Transverse colon (tissue), 4 donors: ENCODE measurements at regions not wholly inside any gene's neighbourhood (a gene's known extent, or its start where the extent isn't known, plus 50 kb on each side); places are given as distances from the start of the nearest gene placed in this dataset.

Experiments
- DNase-seq: peaks from one replicate; pipeline ENCODE4 v3.0.0-alpha.2; 2019
- H3K27ac ChIP-seq, 4 donors: fragments of 200-600 bp; sonication (generic); 2 replicates each; pipeline ENCODE4 v1.5.1; 2016 to 2018; ENCODE audit warnings: inconsistent platforms in 4 of 4
- H3K27me3 ChIP-seq: fragments of 200-600 bp; sonication (generic); 2 replicates; pipeline ENCODE4 v1.5.1; 2017; ENCODE audit warnings: inconsistent platforms
- H3K36me3 ChIP-seq, 4 donors: fragments of 200-600 bp; sonication (generic); 2 replicates each; pipeline ENCODE4 v1.5.1; 2017 to 2019; ENCODE audit warnings: inconsistent platforms in 4 of 4
- H3K4me1 ChIP-seq, 4 donors: fragments of 200-600 bp; sonication (generic); 2 replicates each; pipeline ENCODE4 v1.5.1; 2017 to 2020; ENCODE audit warnings: inconsistent platforms in 4 of 4
- H3K4me3 ChIP-seq, 4 donors: fragments of 200-600 bp; sonication (generic); 1 replicate in 1 of 4; 2 replicates in 3 of 4; pipeline versions ENCODE4 v1.5.1 to v1.6.1; 2017 to 2019; ENCODE audit warnings: inconsistent platforms in 4 of 4
- H3K9me3 ChIP-seq, 2 donors: fragments of 200-600 bp; sonication (generic); 2 replicates each; pipeline ENCODE4 v1.5.1; 2017 to 2019; ENCODE audit warnings: inconsistent platforms in 2 of 2
- EP300 ChIP-seq: sonication (generic); formaldehyde crosslinking; IDR thresholded peaks from one replicate; pipeline ENCODE4 v1.6.1; 2017; ENCODE audit warnings: antibody characterized with exemption, low read depth
- POLR2A ChIP-seq: fragments of 450-650 bp; IDR thresholded peaks from one replicate; pipeline ENCODE4 v1.6.1; 2016; ENCODE audit warnings: antibody characterized with exemption, mild to moderate bottlenecking, moderate library complexity
- POLR2AphosphoS5 ChIP-seq, 3 donors: sonication (generic); formaldehyde crosslinking; IDR thresholded peaks; one replicate each; pipeline ENCODE4 v1.6.1; 2016; ENCODE audit warnings: antibody characterized with exemption in 3 of 3
- WGBS, 2 donors: methylation state at CpG; one replicate each; pipeline ENCODE4 v1.1.5; 2018; ENCODE audit warnings: low coverage in 1 of 2; 5-methylcytosine and 5-hydroxymethylcytosine counted together
- in situ Hi-C, 4 donors: fragments of 200-750 bp; cut with MboI; loops; one replicate each; pipeline versions ENCODE4 v1.15.0 to v1.15.1; 2017; ENCODE audit warnings: low sequenced_read_pairs in 3 of 4, low pct_ligation_motif_present in 1 of 4, low pct_unique_long_range_greater_than_20kb in 1 of 4
- intact Hi-C: fragments of 100-400 bp; cut with DNase I; formaldehyde crosslinking; loops from one replicate; pipeline ENCODE4 v1.15.1; 2023; ENCODE audit warnings: low total_unique reads
- TF ChIP-seq, protein P1 (sequence below), 5 experiments: fragments of 200-600 bp in 3 of 5; fragments of 450-650 bp in 2 of 5; sonication (generic) in 3 of 5; IDR thresholded peaks; 1 replicate in 2 of 5; 2 replicates in 3 of 5; pipeline ENCODE4 v1.5.1; 2016 to 2017; ENCODE audit warnings: antibody characterized with exemption in 5 of 5, inconsistent platforms in 3 of 5, mild to moderate bottlenecking in 2 of 5, moderate library complexity in 1 of 5

GRCh38 chr4:175373031-175373430, 439.0 kb downstream of the GPM6A start:
- intact Hi-C loops (no loop called here), in situ Hi-C loops (no loop called here)
- Histone ChIP-seq H3K4me1 (no peaks in the 10 kb centered on the region), H3K36me3 (no peaks in the 10 kb centered on the region), H3K27me3 (no peaks in the 10 kb centered on the region), H3K27ac (no peak overlapping the region), H3K9me3 (no peaks in the 10 kb centered on the region), H3K4me3 (no peak overlapping the region)
- DNase-seq = no peak
- TF ChIP-seq POLR2A (no peak), EP300 (no peak), POLR2AphosphoS5 (IDR thresholded peaks at IDR 0.05) (no peak)
- TF ChIP-seq, protein P1, sequence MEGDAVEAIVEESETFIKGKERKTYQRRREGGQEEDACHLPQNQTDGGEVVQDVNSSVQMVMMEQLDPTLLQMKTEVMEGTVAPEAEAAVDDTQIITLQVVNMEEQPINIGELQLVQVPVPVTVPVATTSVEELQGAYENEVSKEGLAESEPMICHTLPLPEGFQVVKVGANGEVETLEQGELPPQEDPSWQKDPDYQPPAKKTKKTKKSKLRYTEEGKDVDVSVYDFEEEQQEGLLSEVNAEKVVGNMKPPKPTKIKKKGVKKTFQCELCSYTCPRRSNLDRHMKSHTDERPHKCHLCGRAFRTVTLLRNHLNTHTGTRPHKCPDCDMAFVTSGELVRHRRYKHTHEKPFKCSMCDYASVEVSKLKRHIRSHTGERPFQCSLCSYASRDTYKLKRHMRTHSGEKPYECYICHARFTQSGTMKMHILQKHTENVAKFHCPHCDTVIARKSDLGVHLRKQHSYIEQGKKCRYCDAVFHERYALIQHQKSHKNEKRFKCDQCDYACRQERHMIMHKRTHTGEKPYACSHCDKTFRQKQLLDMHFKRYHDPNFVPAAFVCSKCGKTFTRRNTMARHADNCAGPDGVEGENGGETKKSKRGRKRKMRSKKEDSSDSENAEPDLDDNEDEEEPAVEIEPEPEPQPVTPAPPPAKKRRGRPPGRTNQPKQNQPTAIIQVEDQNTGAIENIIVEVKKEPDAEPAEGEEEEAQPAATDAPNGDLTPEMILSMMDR (IDR thresholded peaks at IDR 0.05) = no peak

- H3K27ac ChIP-seq = no peak overlapping the region
- no peak for DNase-seq
- in situ Hi-C loops = no loop called here
- no peaks in the 10 kb centered on the region for H3K9me3 ChIP-seq
- WGBS, 2 donors = 82 to 85% methylated on average over 3 of the region's 3 CpGs
- no peaks in the 10 kb centered on the region for H3K36me3 ChIP-seq
- no peaks in the 10 kb centered on the region for H3K4me1 ChIP-seq
- intact Hi-C loops = no loop called here
- H3K4me3 ChIP-seq = no peak overlapping the region
- TF ChIP-seq EP300 (no peak), POLR2AphosphoS5 (IDR thresholded peaks at IDR 0.05) (no peak), POLR2A (no peak)
- TF ChIP-seq, protein P1 (IDR thresholded peaks at IDR 0.05) = no peak
- H3K27me3 ChIP-seq = no peaks in the 10 kb centered on the region
These were observed 437.6 kb downstream of the GPM6A start for GRCh38 chr4:175374459-175374858.

DNA sequence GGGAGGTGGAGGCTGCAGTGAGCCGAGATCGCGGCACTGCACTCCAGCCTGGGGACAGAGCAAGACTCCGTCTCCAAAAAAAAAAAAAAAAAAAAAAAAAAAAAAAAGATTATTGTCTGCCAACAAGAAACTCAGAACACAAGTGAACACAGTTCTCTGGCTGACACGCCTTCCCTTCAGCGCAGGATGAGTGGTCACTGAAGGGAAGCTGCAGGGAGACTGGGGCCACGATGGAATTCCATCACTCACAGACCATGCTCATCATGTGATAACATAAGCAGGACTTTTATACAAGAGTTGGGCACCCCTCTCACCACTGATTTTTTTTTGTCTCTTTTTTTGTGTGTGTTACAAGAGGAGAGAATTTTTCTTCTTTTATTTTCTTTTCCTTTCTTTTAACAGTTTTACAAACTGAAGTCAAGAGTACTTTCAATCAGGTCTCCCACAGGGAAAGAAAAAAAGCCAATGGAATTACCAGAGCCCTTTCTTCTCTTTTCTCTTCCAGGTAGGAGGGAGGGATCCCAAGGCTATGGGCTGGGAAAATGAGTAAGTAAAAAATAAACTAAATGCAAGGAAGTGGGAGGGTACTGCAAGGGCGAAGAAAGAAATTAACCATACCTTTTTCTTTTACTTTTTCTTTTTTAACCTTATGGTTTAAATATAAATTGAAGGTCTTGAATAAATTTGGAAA, 435.6 kb downstream of the GPM6A start:
- H3K27me3 ChIP-seq = no peaks in the 10 kb centered on the region
- H3K9me3 ChIP-seq = no peaks in the 10 kb centered on the region
- H3K4me3 ChIP-seq = no peak overlapping the region
- no peak overlapping the region for H3K27ac ChIP-seq
- 94 to 100% methylated on average over 1 to 8 of the region's 8 CpGs for WGBS, 2 donors
- no peak for DNase-seq
- intact Hi-C loops = no loop called here
- no peaks in the 10 kb centered on the region for H3K4me1 ChIP-seq
- TF ChIP-seq, protein P1 (IDR thresholded peaks at IDR 0.05) = no peak
- no peak for TF ChIP-seq POLR2AphosphoS5 (IDR thresholded peaks at IDR 0.05)
- no peak for TF ChIP-seq EP300
- no peak for TF ChIP-seq POLR2A
- no peaks in the 10 kb centered on the region for H3K36me3 ChIP-seq
- in situ Hi-C loops = no loop called here

DNA sequence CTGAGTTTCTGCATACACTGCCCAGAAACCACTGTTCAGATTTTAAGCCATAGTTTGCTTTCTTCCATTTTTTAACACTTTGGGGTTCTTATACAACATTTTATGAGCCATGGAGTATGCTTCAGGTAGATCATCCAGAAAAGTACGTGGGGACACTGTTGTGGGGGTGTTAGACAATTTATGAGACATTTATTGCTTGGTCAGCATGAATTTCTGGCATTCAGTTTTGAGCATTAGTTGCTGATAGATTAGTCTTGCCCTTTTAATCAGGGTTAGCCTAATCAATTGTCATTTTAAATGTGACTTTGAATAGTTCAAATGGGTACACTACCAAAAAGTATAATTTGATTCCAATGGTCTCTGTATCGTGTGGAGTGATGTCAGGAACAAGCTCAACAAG, 434.9 kb downstream of the GPM6A start:
- intact Hi-C loops (no loop called here), in situ Hi-C loops (no loop called here)
- Histone ChIP-seq H3K27ac (no peak overlapping the region), H3K4me1 (no peaks in the 10 kb centered on the region), H3K4me3 (no peak overlapping the region), H3K9me3 (no peaks in the 10 kb centered on the region), H3K36me3 (no peaks in the 10 kb centered on the region), H3K27me3 (no peaks in the 10 kb centered on the region)
- WGBS, 2 donors = 59 to 67% methylated on average over 2 of the region's 2 CpGs
- DNase-seq = no peak
- TF ChIP-seq, protein P1 (IDR thresholded peaks at IDR 0.05) = no peak
- TF ChIP-seq EP300 (no peak), POLR2A (no peak), POLR2AphosphoS5 (IDR thresholded peaks at IDR 0.05) (no peak)
